ENCODE measurements at regions not wholly inside any gene's neighbourhood (a gene's known extent, or its start where the extent isn't known, plus 50 kb on each side); places are given as distances from the start of the nearest gene placed in this dataset.

DNA sequence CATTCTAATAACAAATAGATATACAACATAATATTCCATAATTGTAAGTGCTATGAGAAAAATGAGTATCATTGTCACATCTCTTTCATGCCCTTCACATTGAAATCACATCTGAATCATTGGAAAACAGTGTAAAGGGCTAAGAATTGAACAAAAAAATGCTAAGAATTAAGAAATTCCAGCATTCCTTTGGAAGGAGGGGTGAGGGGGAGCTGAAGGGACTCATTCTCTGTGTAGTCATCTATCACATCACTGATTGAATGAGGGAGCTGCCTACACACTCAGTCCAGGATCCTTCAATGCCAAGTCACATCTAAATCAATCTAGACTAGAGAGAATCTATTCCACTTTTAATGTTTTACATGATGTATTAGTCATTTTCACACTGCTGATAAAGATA is 286.6 kb downstream of the DTWD2 start:
- TF ChIP-seq, protein P1, sequence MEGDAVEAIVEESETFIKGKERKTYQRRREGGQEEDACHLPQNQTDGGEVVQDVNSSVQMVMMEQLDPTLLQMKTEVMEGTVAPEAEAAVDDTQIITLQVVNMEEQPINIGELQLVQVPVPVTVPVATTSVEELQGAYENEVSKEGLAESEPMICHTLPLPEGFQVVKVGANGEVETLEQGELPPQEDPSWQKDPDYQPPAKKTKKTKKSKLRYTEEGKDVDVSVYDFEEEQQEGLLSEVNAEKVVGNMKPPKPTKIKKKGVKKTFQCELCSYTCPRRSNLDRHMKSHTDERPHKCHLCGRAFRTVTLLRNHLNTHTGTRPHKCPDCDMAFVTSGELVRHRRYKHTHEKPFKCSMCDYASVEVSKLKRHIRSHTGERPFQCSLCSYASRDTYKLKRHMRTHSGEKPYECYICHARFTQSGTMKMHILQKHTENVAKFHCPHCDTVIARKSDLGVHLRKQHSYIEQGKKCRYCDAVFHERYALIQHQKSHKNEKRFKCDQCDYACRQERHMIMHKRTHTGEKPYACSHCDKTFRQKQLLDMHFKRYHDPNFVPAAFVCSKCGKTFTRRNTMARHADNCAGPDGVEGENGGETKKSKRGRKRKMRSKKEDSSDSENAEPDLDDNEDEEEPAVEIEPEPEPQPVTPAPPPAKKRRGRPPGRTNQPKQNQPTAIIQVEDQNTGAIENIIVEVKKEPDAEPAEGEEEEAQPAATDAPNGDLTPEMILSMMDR (conservative IDR thresholded peaks at IDR 0.05 in 1 of 2, IDR thresholded peaks at IDR 0.05 in 1 of 2; ENCODE audit: extremely low read depth in 1 of 2, insufficient read depth in 1 of 2, low read depth in 1 of 2, low read length in 2 of 2), result no peak
- no peak for TF ChIP-seq EZH2 (IDR thresholded peaks at IDR 0.05; ENCODE audit: borderline replicate concordance, low read length)

All from mammary epithelial cell (primary cell).